Endothelial cell of umbilical vein (primary cell): ENCODE measurements at regions not wholly inside any gene's neighbourhood (a gene's known extent, or its start where the extent isn't known, plus 50 kb on each side); places are given as distances from the start of the nearest gene placed in this dataset.

Source experiments
- CTCF ChIP-seq, 2 donors: IDR thresholded peaks; 1 replicate in 1 of 2; 2 replicates in 1 of 2; pipeline ENCODE4 v1.5.1; 2011; ENCODE audit warnings: low read length in 2 of 2, mild to moderate bottlenecking in 2 of 2, moderate library complexity in 2 of 2, control low read depth in 1 of 2, inconsistent platforms in 1 of 2, low read depth in 1 of 2; ENCODE audit not compliant: insufficient read depth in 1 of 2; ENCODE audit errors: extremely low read depth in 1 of 2
- EZH2 ChIP-seq: IDR thresholded peaks from 2 replicates; pipeline ENCODE4 v1.6.1; 2012; ENCODE audit warnings: borderline replicate concordance, low read depth, mild to moderate bottlenecking, moderate library complexity, low read length, inconsistent platforms; ENCODE audit not compliant: severe bottlenecking
- FOS ChIP-seq: IDR thresholded peaks from 2 replicates; pipeline ENCODE4 v1.6.1; 2011; ENCODE audit warnings: mild to moderate bottlenecking, low read length, moderate library complexity, borderline replicate concordance; ENCODE audit not compliant: insufficient read depth
- MAX ChIP-seq: IDR thresholded peaks from 2 replicates; pipeline ENCODE4 v1.6.1; 2011; ENCODE audit not compliant: insufficient read depth, insufficient read length
- MYC ChIP-seq: IDR thresholded peaks from one replicate; pipeline ENCODE4 v1.6.1; 2011; ENCODE audit warnings: mild to moderate bottlenecking, low read depth, low read length
- POLR2A ChIP-seq: IDR thresholded peaks from 2 replicates; pipeline ENCODE4 v1.6.1; 2012; ENCODE audit warnings: low read depth, mild to moderate bottlenecking, control low read depth, low read length
- POLR2AphosphoS5 ChIP-seq: IDR thresholded peaks from 2 replicates; pipeline ENCODE4 v1.6.1; 2012; ENCODE audit warnings: low read depth, mild to moderate bottlenecking, control low read depth, low read length, moderate library complexity; ENCODE audit not compliant: insufficient read depth

- TF ChIP-seq CTCF (IDR thresholded peaks at IDR 0.05; ENCODE audit: extremely low read depth in 1 of 2, insufficient read depth in 1 of 2, low read depth in 1 of 2, low read length in 2 of 2), result no peak
- TF ChIP-seq MYC, result no peak
- TF ChIP-seq POLR2A, result no peak
- TF ChIP-seq EZH2, result no peak
- TF ChIP-seq POLR2AphosphoS5, result no peak
- TF ChIP-seq FOS, result no peak
- no peak for TF ChIP-seq MAX
These were observed 94.5 kb upstream of the VSTM2B start for GRCh38 chr19:29431332-29431731.
